ENCODE measurements at regions not wholly inside any gene's neighbourhood (a gene's known extent, or its start where the extent isn't known, plus 50 kb on each side); places are given as distances from the start of the nearest gene placed in this dataset.
"Not testable (repeated sequence)": the region's sequence is repeated elsewhere in the genome, so short reads cannot be mapped to it uniquely, and the experiment has no call there.

DNA sequence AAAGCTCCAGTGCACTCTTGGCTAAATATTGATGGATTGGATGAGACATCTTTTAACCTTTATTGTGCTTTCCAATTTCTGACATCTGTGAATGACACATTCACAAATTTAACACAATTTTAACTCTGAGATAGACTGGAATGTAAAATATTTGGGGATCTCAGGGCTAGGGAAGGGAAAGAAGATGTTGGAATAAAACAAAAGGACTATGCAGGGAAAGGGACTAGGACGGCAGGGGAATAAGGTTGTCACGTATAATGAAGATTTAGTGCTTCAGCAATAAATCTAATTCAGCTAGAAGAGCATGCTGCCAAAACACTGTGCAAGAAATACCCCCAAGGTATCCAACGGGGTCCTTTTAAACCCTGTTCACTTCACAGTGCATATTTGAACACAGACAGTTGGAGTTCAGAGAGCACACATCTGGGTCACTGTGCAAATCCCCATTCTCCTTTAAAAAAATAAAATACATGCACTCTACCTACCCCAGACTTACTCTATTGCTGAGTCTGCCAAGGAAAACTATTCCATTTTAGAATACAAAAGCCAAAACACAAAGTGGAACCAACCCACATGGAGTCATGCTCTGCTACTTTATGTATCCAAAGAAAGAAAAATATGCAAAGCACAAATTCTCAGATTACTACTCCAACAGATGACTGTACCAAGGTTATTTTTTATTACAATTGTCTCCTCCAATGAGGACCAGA is 151.0 kb upstream of the RSPO3 start:
- DNase-seq, result no peak

DNA sequence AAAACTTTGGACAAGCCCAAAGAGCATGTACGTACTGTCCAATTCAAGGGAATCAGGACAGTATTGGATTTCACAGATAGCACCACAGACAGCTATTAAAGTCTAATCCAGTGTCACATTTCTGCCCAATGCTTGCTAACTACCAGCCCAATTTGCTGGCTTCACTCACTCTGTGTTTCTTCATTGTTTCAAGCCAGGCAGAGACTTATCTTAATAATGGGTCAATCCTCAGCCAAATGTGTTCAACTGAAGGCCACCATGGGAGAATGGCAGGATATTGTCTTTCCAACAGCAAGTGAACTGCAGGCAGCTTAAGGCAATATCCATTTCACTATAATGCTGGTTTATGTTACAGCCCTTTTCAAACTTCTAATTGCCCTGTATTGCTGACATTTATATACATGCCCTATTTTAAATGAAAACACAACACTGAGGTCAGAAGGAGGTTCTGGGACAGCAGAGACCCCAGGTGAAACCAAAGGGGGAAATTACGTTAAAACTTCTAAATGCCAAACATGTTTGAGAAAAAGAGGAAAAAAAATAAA is 142.1 kb upstream of the RSPO3 start:
- DNase-seq, result no peak

DNA sequence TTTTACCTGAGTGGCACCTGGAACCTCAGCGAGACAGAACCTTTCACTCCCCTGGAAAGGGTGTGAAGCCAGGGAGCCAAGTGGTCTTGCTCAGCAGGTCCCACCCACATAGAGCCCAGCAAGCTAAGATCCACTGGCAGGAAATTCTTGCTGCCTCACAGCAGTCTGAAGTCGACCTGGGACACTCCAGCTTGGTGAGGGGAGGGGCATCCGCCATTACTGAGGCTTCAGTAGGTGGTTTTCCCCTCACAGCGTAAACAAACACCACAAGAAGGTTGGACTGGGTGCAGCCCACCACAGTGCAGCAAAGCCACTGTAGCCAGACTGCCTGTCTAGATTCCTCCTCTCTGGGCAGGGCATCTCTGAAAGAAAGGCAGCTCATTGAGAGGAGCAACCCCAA is 134.7 kb upstream of the RSPO3 start:
- DNase-seq, result no peak

DNA sequence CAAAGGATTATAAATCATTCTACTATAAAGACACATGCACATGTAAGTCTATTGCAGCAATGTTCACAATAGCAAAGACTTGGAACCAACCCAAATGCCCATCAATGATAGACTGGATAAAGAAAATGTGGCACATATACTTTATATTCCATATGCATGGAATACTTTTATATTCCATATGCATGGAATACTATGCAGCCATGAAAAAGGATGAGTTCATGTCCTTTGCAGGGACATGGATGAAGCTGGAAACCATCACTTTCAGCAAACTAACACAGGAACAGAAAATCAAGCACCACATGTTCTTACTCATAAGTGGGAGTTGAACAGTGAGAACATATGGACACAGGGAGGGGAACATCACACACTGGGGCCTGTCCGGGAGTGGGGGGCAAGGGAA is 130.3 kb upstream of the RSPO3 start:
- not testable (repeated sequence) for DNase-seq

DNA sequence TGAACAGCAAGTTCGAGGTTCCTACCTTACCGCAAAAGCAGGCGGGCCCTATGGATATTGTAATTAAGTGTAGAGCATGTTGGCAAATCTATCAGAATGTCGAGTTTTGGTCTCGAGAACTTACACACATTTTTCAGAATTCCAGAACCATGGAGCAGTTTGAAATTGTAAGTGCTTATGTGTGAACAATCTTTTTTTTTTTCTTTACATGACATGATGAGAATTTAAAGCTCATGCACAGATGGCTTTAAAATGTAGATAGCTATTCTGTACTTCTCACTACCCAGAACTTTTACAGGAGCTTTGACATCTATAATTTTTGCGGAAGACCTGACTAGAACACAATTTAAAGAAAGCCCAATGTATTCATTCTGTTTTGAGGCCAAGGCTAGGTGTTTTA is 117.8 kb upstream of the RSPO3 start:
- no peak for DNase-seq

DNA sequence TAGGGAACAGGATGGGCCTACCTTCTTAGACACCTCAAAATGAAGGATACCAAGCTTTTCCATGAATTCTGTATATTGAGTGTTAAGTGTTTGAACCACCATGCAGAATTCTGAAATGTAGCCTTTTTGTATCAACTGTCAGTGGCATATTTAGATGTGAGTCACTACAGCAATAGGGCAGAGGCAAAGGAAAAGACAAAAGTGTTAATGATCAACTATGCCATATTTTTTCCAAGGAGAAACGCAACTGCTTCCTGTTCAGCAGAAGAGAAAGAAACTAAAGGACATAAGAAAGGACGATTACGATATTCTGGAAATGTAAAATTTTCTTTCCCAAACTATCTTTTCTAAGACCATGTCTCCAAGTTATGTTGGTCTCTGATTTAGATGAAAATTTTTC is 104.6 kb upstream of the RSPO3 start:
- DNase-seq, result no peak

DNA sequence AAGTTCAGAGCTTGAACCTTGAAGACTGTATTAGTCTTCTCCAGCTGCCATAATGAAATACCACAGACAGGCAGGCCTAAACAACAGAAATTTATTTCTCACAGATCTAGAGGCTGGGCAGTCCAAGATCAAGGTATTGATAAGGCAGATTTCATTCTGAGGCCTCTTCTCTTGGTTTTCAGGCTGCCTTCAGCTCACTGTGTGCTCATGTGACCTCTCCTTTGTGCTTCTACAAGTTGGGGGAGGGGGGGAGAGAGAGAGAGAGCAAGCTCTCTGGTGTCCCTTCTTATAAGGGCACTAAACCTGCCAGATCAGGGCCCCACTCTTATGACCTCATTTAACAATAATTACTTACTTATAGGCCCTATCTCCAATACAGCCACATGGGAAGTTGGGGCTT is 102.6 kb upstream of the RSPO3 start:
- DNase-seq, result no peak

DNA sequence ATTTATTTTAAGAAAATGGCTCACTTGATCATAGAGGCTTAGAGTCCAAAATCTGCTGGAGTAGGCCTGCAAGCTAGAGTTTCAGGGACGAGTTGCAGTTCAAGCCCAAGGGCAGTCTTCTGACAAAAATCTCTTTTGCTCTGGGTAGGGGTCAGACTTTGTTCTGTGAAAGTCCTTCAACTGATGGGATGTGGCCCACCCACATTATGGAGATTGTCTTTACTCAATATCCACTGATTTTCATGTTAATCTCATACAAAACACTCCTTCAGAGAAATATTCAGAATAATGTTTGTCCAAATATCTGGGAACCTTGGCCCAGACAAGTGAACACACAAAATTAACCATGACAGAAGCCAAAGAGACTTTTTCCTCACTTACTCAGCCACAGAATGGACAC is 98.6 kb upstream of the RSPO3 start:
- no peak for DNase-seq

DNA sequence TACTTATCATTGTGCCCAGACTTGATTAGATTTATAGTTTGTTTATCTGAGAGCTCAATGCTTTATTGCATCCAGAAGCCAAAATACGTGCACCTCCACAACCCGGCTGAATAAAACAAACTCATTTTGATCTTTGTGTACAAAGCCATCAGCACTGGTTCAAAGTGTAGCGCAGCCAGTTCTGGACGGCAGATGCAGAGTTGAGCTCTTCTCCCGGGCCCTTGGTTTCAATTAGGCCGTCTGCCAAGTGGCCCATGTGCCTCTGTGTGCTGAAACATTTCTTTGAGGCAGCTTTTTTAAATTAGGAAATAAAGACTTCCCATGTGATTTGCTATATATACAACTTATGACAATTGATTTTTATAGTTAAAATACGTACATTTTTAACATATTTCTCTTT is 96.2 kb upstream of the RSPO3 start:
- DNase-seq, result peak in 10 of 56 donors; percentile 0 to 8 (median 2)

DNA sequence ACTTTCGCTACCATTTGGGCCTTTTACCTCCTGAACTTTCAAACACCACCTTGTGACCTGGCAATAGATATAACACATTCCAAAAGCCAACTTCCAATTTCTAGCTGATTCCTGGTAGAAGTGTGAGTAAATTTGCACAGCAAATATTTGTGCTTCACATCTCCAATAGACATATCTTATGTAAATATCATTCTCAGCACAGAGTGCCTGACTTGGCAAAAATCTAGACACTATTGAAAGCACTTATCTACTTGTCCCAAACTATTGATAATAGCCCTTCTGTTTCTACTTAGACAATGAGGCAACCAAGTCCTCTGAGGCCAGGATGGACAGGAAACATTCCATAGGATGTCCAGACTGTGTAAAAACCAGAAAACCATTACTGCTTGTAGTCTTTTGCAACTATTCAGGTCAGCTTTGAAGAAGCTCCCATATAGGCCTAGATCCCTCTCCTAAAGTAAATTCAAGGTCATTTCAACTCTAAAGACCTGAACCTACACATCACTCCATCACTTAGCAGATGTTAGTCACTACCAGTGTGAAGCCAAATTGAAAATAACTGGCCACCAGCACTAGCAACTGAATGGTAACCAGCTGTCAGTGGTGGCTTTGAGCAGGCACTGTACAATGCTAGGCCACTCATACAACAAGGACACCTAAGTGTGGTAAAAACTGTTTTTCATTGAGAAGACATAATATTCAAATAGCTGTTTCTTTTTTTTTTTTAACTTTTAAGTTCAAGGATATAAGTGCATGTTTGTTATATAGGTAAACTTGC is 95.3 kb upstream of the RSPO3 start:
- DNase-seq, result no peak

DNA sequence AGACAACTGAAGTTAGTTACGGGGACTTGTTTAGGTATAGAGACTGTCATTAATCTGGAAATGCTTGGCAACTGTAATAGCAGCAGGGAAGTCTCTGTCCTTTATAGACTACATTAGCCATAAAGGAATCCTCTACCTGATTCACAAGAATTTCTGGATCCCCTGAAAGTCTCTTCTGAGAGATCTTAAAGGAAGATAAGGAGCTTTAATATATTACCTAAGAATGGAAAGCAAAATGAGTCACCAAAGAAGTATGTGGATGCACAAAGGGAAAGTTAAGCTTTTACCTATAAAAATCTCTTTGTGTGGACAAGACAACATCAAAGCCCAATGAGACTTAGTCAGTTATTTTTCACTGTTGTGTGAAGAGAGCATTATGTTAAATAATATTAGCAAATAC is 92.2 kb upstream of the RSPO3 start:
- DNase-seq, result no peak

DNA sequence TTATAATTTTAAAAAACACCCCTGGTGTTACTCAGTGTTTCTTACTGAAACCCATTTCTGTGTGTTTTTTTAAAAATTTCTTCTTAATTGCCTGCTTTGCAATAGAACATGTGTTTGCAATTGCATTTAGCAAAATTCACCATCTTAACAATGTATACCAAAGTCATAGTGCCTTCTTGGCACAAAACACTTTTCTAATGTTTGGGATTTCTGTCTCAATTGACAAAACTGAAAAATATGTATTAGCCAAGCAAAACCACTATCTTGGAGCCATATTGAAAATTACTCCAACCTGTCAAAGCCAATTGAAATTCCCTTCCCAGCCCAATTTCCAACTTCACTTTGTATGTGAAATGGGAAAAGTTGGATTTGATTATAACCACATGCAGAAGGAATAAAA is 88.4 kb upstream of the RSPO3 start:
- DNase-seq, result no peak

DNA sequence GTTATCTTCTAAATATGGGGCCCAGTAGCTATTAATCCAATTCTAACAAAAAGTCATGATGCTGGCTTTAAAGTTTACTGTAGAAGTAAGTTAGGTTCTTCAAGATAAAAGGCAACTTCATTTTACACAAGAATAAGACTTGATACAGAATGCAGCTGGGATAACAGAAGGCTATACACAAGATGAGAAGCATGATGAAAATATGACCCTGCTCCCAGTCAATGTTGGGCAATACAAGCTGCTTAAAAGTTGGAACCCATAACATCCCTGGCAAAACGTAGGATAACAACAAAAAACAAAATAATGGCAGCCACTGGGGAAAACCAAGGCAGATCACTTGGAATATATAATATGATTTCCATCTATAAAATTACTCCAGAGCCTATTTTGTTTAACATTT is 87.6 kb upstream of the RSPO3 start:
- DNase-seq, result no peak

DNA sequence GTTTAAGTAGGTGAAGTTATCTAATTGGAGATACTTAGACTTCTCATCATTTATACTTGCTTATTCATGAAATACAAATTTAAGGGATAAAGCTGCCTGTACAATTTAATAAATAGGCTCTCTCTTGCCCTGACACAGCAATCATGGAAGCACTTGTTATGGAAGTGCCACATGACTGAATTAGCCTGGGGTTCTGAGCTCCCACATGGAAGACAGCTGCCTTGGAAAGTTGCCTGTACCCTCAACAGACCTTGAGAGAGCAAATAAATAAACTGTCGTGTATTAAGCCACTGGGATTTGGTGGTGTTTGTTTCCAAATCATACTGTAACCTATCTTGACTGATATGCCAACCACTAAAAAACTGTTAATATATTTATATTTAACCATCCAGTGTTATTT is 87.0 kb upstream of the RSPO3 start:
- DNase-seq, result no peak

DNA sequence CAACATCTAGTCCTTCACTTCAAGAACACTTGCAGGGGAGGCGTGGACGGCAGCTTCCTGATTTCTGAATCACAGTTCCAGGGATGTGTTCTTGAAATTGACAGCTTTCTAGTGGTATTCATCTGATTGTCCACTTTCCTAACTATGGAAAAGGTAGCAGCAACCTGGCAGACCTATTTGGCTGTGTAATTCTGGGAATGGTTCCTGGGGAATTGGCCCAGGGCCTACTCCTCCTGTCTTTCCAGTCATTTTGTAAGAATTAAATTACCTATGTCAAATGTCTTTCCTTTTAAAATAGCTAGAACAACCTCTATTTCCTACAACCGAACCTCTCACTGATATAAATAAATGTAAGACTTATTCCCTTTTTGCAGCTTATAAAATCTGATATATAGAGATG is 85.5 kb upstream of the RSPO3 start:
- DNase-seq, result no peak

DNA sequence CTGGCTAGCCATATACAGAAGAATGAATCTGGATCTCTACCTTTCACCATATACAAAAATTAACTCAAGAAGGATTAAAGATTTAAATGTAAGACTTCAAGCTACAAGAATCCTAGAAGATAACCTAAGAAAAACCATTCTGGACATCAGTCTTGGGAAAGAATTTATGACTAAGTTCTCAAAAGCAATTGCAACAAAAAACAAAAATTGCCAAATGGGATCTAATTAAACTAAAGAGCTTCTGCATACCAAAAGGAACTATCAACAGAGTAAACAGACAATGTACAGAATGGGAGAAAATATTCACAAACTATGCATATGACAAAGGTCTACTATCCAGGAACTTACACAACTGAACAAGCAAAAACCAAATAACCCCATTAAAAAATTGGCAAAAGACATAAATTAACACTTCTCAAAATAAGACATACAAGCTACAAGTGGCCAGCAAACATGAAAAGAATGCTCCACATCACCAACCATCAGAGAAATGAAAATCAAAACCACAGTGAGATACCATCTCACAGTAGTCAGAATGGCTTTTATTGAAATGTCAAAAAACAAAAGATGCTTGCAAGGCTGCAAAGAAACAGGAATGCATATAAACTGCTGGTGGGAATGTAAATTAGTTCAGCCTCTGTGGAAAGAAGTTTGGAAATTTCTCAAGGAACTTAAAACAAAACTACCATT is 66.8 kb upstream of the RSPO3 start:
- DNase-seq, result no peak

DNA sequence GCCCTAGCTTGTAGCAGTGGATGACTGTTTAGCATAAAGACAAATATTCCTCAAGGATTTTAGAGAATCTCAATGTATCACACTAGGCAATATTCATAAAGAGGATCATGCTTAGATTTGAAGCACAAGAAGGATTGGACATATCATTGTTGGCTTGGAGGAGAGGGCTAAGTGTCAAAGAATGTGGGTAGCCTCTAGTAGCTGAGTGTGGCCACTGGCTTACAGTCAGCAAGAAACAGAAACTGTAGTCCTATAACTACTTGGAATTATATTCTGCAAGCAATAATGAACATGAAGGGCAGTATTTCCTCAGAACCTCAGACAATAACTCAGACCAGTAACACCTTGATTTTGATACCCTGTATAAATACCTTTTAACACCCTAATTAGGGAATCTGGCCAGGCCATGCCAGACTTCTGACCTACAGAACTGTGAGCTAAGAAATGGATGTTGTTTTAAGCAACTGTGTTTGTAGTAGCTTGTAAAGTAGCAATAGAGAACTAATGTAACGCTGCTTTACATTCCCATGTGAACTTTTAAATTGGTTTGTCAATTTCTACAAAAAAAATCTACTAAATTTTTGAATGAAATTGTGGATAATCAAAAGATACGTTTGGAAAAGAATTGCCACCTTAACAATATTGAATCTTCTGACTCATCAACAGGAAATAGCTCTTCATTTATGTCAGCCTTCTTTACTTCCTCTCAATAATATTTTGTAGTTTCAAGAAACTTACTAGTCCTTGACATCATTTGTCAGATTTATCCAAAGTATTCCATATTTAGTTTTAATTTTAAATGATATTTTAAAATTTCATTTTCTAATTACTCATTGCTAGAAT is 65.2 kb upstream of the RSPO3 start:
- DNase-seq, result no peak

DNA sequence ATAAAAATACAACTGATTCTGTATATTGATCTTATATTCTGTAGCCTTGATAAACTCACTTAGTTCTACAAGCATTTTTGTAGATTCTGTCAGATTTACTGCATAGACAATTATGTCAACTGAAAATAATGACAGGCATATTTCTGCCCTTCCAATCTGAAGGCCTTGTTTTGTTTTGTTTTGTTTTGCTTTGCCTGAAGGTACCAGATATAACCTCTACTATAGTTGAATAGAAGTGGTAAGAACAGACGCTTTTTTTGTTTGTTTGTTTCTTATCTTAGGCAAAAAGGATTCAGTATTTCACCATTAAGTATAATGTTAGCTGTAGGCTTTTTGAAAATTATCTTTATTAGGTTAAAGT is 64.6 kb upstream of the RSPO3 start:
- no peak for DNase-seq

DNA sequence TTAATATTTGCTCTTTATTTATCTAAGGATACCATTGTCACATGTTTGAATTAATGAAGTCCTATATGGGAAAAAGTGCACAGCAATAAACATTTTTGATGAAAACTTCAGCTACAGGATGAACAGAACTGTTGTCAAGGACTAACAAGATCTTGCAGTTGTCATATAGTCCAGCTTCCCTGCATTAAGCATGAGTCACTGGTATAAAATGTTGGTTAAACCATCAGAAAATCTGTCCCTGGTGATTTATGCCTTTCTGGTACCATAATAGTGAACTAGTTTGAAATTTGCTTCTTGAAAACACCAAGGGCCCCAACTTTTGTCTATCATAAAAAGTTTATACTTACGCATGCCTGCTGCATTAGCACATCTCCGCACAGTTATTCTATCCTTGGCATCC is 60.4 kb upstream of the RSPO3 start:
- no peak for DNase-seq

DNA sequence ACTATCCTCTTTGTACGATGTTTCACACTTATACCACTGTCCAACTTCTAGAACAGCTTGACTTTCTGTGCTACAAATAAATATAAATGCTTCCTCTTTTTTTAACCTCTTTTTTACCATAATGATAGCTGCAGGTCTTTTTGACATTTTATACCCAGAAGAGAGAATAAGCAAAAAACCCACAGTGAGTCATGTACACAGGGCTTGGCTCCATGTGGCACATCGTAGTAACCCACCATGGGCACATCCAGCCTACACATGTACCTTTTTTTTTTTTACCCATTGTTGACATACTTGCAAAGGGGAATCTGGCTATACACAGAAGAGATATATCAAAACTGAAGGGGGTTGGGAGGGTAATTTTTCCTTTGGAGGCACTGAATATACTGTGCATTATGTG is 59.5 kb upstream of the RSPO3 start:
- DNase-seq, result no peak

Data from amygdala (tissue), 56 donors.